IPS DF 4.7 (cell line): ENCODE measurements at regions not wholly inside any gene's neighbourhood (a gene's known extent, or its start where the extent isn't known, plus 50 kb on each side); places are given as distances from the start of the nearest gene placed in this dataset.

ENCODE experiments used
- DNase-seq: peaks from one replicate; pipeline ENCODE4 v3.0.0-alpha.2; 2013; ENCODE audit warnings: low spot score; ENCODE audit errors: extremely low read depth

GRCh38 chr11:79940974-79941735 is 500.3 kb upstream of the TENM4 start:
- DNase-seq: no peak

GRCh38 chr11:79940165-79940564 is 499.3 kb upstream of the TENM4 start:
- no peak for DNase-seq

- DNase-seq: no peak
These were observed 498.3 kb upstream of the TENM4 start for GRCh38 chr11:79939111-79939510.

GRCh38 chr11:79937676-79938334 is 497.0 kb upstream of the TENM4 start:
- no peak for DNase-seq

GRCh38 chr11:79932612-79933011 is 491.8 kb upstream of the TENM4 start:
- DNase-seq: no peak

GRCh38 chr11:79931692-79932091 is 490.9 kb upstream of the TENM4 start:
- DNase-seq: no peak

GRCh38 chr11:79926707-79927106 is 485.9 kb upstream of the TENM4 start:
- no peak for DNase-seq

- DNase-seq: no peak
These were observed 484.7 kb upstream of the TENM4 start for GRCh38 chr11:79925570-79925969.

GRCh38 chr11:79922641-79923040 is 481.8 kb upstream of the TENM4 start:
- no peak for DNase-seq

GRCh38 chr11:79920480-79920879 is 479.6 kb upstream of the TENM4 start:
- DNase-seq: no peak

GRCh38 chr11:79919350-79919749 is 478.5 kb upstream of the TENM4 start:
- DNase-seq: no peak

- DNase-seq: no peak
These were observed 478.0 kb upstream of the TENM4 start for GRCh38 chr11:79918846-79919245.

- no peak for DNase-seq
These were observed 465.3 kb upstream of the TENM4 start for GRCh38 chr11:79906164-79906563.

- no peak for DNase-seq
These were observed 461.7 kb upstream of the TENM4 start for GRCh38 chr11:79902493-79902892.

GRCh38 chr11:79897896-79898295 is 457.1 kb upstream of the TENM4 start:
- DNase-seq: no peak

- DNase-seq: no peak
These were observed 455.4 kb upstream of the TENM4 start for GRCh38 chr11:79896258-79896657.

- DNase-seq: no peak
These were observed 453.3 kb upstream of the TENM4 start for GRCh38 chr11:79894111-79894510.

GRCh38 chr11:79890272-79890671 is 449.4 kb upstream of the TENM4 start:
- no peak for DNase-seq

- no peak for DNase-seq
These were observed 424.1 kb upstream of the TENM4 start for GRCh38 chr11:79864882-79865281.

- DNase-seq: no peak
These were observed 419.5 kb upstream of the TENM4 start for GRCh38 chr11:79860336-79860735.

GRCh38 chr11:79857377-79858214 is 416.8 kb upstream of the TENM4 start:
- no peak for DNase-seq

- DNase-seq: no peak
These were observed 411.3 kb upstream of the TENM4 start for GRCh38 chr11:79852176-79852575.
